HG02571 (cell line): ENCODE measurements at regions not wholly inside any gene's neighbourhood (a gene's known extent, or its start where the extent isn't known, plus 50 kb on each side); places are given as distances from the start of the nearest gene placed in this dataset.

Source experiments
- ATAC-seq: cut with Tn5 transposase; IDR thresholded peaks from one replicate; pipeline ENCODE4 v1.9.1; 2021; ENCODE audit warnings: mild to moderate bottlenecking, moderate library complexity; ENCODE audit not compliant: unreplicated experiment

GRCh38 chr10:113434950-113435349, 117.9 kb upstream of the HABP2 start:
- ATAC-seq, result no peak

- ATAC-seq, result no peak
Measured at GRCh38 chr10:113435881-113436280, 117.0 kb upstream of the HABP2 start.

DNA sequence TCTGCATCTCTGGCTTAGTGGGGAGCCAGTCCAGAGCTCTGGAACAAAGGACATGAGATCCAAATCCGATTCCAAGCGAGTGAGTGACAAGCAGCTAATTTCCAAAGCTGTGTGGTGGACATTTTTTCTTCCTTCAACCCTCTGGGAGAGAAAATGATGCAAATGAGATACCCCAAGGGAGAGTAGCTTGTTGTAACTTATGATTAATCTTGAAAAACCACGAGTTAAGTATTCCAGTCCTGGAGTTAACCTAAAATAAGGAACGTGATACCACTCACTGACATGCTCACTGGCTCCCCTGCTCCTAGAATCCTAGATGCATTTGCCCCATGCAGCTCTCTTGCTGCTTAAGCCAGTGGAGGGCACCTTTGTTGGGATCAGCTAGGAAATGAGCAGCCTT, 116.0 kb upstream of the HABP2 start:
- no peak for ATAC-seq

DNA sequence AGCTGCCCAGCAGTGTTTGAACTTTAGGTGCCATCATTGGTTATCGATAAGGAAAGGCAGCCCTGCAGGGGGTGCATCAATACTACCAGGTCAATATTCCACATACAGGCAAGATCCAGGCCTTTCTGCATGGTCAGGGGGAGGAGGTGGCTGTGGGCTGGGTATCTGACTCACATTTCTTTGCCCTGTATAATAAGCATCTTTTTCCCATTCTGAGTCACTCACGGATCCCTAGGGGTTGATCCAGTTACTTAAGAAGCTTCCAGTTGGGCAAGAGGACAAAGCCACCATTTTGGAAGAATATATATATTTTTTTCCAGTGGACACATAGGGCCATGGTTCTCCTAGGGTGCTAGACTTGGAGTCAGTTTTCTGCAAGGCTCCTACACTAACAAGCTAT, 114.2 kb upstream of the HABP2 start:
- ATAC-seq, result no peak

DNA sequence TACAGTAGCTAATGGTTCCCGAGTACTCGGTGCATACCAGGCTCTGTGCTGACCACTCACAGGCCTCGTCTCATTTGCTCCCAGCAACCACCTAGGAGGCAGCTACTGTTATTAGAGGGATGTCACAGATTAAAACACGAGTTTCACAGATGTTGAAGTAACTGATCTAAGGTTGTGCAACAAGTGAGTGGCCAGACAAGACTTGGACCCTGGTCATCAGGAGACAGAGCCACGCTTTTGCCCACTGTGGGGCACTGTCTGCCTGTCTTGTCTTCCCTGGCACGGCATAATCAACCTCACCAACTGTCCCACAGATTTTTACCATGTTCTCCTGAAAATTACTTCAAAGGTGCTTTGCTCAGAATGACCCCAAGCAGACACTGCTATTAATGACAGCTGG, 111.6 kb upstream of the HABP2 start:
- ATAC-seq, result no peak

DNA sequence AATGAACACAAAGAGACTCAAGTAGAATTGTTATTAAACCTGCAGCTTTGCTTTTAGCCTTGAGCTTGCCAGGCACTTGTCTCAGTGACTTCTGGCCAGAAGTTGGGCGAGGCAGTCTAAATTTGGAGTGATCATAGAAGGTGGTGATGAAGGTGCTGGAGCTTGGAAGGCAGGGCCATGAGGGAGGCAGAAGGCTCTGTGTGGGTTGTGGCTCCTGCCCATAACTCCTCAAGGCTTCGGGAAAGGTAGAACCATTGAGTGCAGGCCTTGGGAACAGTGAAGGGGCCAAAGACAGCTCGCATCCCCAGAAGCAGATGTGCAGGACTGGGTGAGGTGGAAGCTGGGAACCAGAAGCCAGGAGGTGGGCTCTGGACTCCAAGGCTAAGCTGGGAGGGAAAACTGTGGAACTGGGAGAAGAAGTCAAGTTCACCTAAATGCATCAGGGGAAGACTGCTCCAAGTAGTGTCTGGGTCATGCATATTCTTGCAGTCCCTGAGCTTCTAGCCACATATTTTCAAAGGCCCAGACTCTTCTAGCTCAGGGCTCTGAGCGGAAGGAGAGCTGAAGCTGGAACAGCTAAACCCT, 111.1 kb upstream of the HABP2 start:
- ATAC-seq, result no peak

GRCh38 chr10:113442336-113442735, 110.5 kb upstream of the HABP2 start:
- no peak for ATAC-seq

GRCh38 chr10:113443141-113443925, 109.5 kb upstream of the HABP2 start:
- ATAC-seq, result no peak

GRCh38 chr10:113444766-113445365, 108.0 kb upstream of the HABP2 start:
- ATAC-seq, result no peak

GRCh38 chr10:113445736-113446135, 107.1 kb upstream of the HABP2 start:
- no peak for ATAC-seq

- no peak for ATAC-seq
Measured at GRCh38 chr10:113446739-113447138, 106.1 kb upstream of the HABP2 start.

DNA sequence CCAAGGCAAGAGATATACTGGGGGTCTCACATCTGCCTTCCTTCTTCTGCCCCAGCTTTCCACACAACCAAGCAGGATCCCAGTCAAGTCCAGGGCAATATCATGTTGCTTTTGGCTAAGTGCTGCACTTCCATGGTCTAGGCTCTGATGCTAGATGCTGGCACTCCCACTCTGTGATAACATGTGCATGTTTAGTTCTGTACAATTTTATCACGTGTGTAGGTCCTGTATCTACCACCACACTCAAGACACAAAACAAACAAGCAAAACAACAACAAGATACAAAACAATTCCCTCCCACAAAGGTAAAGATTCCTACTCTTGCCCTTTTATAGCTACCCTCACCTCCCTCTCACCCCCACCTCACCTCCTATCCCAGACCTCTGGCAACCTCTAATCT, 105.6 kb upstream of the HABP2 start:
- ATAC-seq, result no peak

DNA sequence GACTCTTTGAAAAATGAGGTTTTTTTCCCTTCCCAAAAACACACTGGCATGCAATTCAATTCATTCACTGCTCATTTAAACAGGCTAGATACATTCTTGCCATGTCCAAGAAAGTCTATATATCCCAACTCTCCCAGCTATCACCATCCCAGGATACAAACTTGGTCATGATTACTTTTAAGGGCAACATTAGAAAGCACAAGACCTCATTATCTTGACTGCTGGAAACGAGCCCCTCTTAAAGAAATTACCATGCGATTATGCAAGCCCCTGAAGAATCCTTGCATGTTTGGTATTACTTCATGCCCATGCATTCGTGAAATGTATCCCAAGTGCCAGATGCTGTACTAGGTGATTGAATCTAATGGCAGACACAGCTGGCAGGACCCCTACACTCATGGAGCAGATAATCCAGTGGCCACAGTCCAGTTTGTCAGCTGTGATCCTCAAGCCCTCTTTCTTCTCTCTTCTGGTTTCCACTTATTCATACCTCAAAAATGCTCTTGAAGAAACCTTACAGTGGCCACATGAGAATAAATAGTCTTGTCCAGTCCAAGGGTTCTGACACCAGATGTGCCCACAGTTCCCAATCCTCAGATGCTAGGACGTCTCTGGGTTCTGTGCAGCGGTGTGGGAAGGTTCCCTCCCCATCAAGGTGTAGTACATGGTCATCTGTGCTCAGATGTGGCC, 103.7 kb upstream of the HABP2 start:
- ATAC-seq, result no peak

GRCh38 chr10:113450046-113450804, 102.6 kb upstream of the HABP2 start:
- no peak for ATAC-seq

- no peak for ATAC-seq
Measured at GRCh38 chr10:113450906-113451305, 101.9 kb upstream of the HABP2 start.

- ATAC-seq, result no peak
Measured at GRCh38 chr10:113452146-113452845, 100.6 kb upstream of the HABP2 start.

DNA sequence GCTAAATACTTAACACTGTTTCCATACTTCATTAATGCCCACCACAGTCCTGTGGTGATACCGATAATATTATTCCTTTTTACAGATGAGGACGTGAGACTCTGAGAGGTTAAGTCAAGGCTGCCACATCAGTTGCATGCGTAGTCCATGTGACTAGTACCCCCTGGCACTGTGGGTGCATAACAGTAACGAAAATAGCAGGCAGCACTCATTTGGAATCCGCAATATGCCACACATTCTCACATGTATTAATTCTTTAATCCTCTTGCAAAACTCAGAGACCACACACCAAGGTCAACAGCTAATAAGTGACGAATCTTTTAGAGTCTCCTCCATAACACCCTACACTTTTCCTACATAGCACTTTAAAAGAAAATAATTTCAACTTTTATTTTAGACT, 99.5 kb upstream of the HABP2 start:
- no peak for ATAC-seq

GRCh38 chr10:113454341-113455061, 98.4 kb upstream of the HABP2 start:
- no peak for ATAC-seq

- no peak for ATAC-seq
Measured at GRCh38 chr10:113455947-113456346, 96.9 kb upstream of the HABP2 start.

DNA sequence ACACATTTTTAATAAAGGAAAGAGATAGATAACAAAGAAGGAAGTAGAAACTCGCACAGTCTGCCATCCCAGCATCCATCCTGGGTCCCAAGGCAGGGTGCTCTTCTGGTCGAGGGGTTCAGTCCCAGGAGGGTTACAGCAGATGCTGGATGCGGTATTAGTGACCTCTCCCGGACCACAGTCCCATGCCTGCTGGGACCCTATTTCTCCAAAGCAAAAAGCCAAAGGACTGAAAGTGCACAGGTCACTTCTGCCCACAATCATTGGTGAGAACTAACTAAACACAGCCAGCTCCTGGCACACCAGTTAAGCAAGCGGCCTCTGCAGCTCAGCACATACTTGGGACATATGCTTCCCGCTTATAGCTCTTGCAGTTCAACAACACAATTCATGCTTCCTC, 96.1 kb upstream of the HABP2 start:
- ATAC-seq, result no peak
